Erythroblast (primary cell): ENCODE measurements at regions not wholly inside any gene's neighbourhood (a gene's known extent, or its start where the extent isn't known, plus 50 kb on each side); places are given as distances from the start of the nearest gene placed in this dataset.

Experiments
- GATA1 ChIP-seq: IDR thresholded peaks from 2 replicates; pipeline ENCODE4 v1.6.1; 2011; ENCODE audit warnings: low read depth, mild to moderate bottlenecking, control low read depth, low read length, moderate library complexity
- POLR2A ChIP-seq: IDR thresholded peaks from 2 replicates; pipeline ENCODE4 v1.6.1; 2011; ENCODE audit warnings: mild to moderate bottlenecking, low read length

GRCh38 chr1:199875856-199876255 lies 151.7 kb upstream of the NR5A2 start:
- TF ChIP-seq POLR2A (no peak), GATA1 (no peak)
